ENCODE measurements at regions not wholly inside any gene's neighbourhood (a gene's known extent, or its start where the extent isn't known, plus 50 kb on each side); places are given as distances from the start of the nearest gene placed in this dataset.

DNA sequence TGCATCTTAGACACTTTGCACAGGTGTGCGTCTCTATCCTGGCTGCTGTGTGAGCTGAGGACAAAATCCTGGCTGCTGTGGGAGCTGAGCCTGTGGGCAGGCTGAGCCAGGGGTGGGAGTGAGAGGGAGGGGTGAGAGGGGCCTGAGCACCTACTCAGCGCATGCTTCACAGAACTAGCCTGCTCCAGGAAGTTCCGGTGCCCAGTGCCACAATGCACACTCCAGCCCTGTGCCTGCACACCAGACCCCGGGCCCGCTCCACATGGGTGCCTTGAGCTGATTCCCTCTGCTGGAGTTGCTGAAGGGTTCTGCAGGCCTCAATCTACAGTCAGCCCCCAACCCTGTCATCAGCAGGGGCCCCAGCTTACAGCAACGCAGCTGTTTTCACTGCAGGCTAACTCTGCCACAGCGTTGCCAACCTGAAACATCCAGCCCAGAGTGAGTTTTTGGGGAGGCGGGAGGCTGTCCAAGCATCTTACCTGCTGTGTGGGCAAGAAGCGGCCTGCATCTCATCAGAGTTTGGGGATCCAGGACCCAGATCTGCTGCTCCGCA lies 1377.9 kb downstream of the TBC1D22A start:
- no peak for TF ChIP-seq RCOR1 (IDR thresholded peaks at IDR 0.05; ENCODE audit: insufficient replicate concordance, low read length)
- no peak for TF ChIP-seq RAD21 (IDR thresholded peaks at IDR 0.05; ENCODE audit: low read length)

Data from IMR-90 (cell line).